HepG2 (cell line): ENCODE measurements at regions not wholly inside any gene's neighbourhood (a gene's known extent, or its start where the extent isn't known, plus 50 kb on each side); places are given as distances from the start of the nearest gene placed in this dataset.

Source experiments
- ATAC-seq: fragments of 200-7000 bp; cut with Tn5 transposase; 3 replicates; pipeline ENCODE4 v1.9.1; 2020; ENCODE audit warnings: mild to moderate bottlenecking, moderate library complexity
- BruUV-seq: library from RNA; stranded (reverse); fragments of 400-500 nt; replicated peaks from 2 replicates; lab custom pipeline; 2021; lab: Mats Ljungman, UMichigan
- CTCF ChIA-PET: fragments of 300-600 bp; formaldehyde crosslinking; extraction: SDS; loops from one replicate; lab custom pipeline; 2021; ENCODE audit warnings: low total read pairs, inconsistent platforms, low intra/inter-chr PET ratio; lab: Yijun Ruan, JAX
- POLR2A ChIA-PET: fragments of 350-600 bp; sonication (Branson Sonifier 250); formaldehyde crosslinking; loops from one replicate; lab custom pipeline; 2020; ENCODE audit warnings: antibody characterized with exemption, inconsistent platforms; lab: Yijun Ruan, JAX
- DNase-seq: peaks from one replicate; pipeline ENCODE4 v3.0.0-alpha.2; 2015; ENCODE audit warnings: low spot score
- FAIRE-seq: peaks from 3 replicates; lab custom pipeline; 2011; peaks lifted over from hg19 to GRCh38; lab: Jason Lieb, UNC
- H2AFZ ChIP-seq: one replicate; pipeline ENCODE4 v1.6.1; 2011; ENCODE audit warnings: low read length, inconsistent platforms
- H3K27ac ChIP-seq: fragments of 300-600 bp; 3 replicates; pipeline ENCODE4 v1.8.0; 2011; ENCODE audit warnings: mixed run types, mild to moderate bottlenecking, mixed read lengths, low read length, inconsistent platforms; ENCODE audit not compliant: insufficient read depth; ENCODE audit errors: extremely low read length
- H3K27me3 ChIP-seq, 2 experiments: fragments of 200-600 bp in 1 of 2; 2 replicates in 1 of 2; 3 replicates in 1 of 2; pipeline versions ENCODE4 v1.6.0 to v1.8.0; 2011; ENCODE audit warnings: low read length in 2 of 2, mild to moderate bottlenecking in 2 of 2, moderate library complexity in 2 of 2, inconsistent platforms in 1 of 2; ENCODE audit not compliant: insufficient read depth in 2 of 2, control insufficient read depth in 1 of 2
- H3K36me3 ChIP-seq, 2 experiments: fragments of 200-600 bp in 1 of 2; replicated peaks in 1 of 2; 2 replicates in 1 of 2; 3 replicates in 1 of 2; pipeline versions ENCODE4 v1.5.1 to v1.8.0; 2011; ENCODE audit warnings: low read length in 2 of 2, inconsistent platforms in 1 of 2; ENCODE audit not compliant: insufficient read depth in 2 of 2, control insufficient read depth in 1 of 2
- H3K4me1 ChIP-seq: 2 replicates; pipeline ENCODE4 v1.5.1; 2012; ENCODE audit warnings: low read length, inconsistent platforms; ENCODE audit not compliant: insufficient read depth
- H3K4me2 ChIP-seq: 2 replicates; pipeline ENCODE4 v1.6.0; 2011; ENCODE audit warnings: low read depth, low read length, inconsistent platforms
- H3K4me3 ChIP-seq, 3 experiments: fragments of 200-600 bp in 1 of 3; sonication (generic), shearing (Covaris generic) in 1 of 3; replicated peaks in 1 of 3; 2 replicates each; pipeline ENCODE4 v1.5.1; 2011 to 2016; ENCODE audit warnings: low read length in 3 of 3, inconsistent platforms in 2 of 3, low read depth in 2 of 3, mild to moderate bottlenecking in 2 of 3, control low read depth in 1 of 3, mixed read lengths in 1 of 3; ENCODE audit not compliant: insufficient read depth in 1 of 3
- H3K79me2 ChIP-seq: one replicate; pipeline ENCODE4 v1.6.1; 2011; ENCODE audit warnings: low read length, inconsistent platforms; ENCODE audit not compliant: insufficient read depth
- H3K9ac ChIP-seq: 2 replicates; pipeline ENCODE4 v1.6.0; 2011; ENCODE audit warnings: mild to moderate bottlenecking, low read depth, low read length, inconsistent platforms; ENCODE audit not compliant: insufficient read depth
- H3K9me3 ChIP-seq: 2 replicates; pipeline ENCODE4 v1.5.1; 2012; ENCODE audit warnings: mild to moderate bottlenecking, low read length
- H4K20me1 ChIP-seq: 2 replicates; pipeline ENCODE4 v1.6.0; 2011; ENCODE audit warnings: inconsistent platforms, mild to moderate bottlenecking, low read length, moderate library complexity; ENCODE audit not compliant: insufficient read depth
- DNMT1 ChIP-seq: sonication (generic); formaldehyde crosslinking; IDR thresholded peaks from 2 replicates; pipeline ENCODE4 v1.5.1; 2020; ENCODE audit warnings: mild to moderate bottlenecking, missing genetic modification reagents
- MAFG ChIP-seq: sonication (generic); formaldehyde crosslinking; IDR thresholded peaks from 2 replicates; pipeline ENCODE4 v1.5.1; 2020; ENCODE audit warnings: mild to moderate bottlenecking, missing genetic modification reagents
- POLR2G ChIP-seq: fragments of 200-400 bp; formaldehyde crosslinking; IDR thresholded peaks from 2 replicates; pipeline ENCODE4 v1.6.1; 2018; ENCODE audit warnings: mild to moderate bottlenecking, low read depth, low read length, moderate library complexity
- SP1 ChIP-seq, 2 experiments: fragments of 450-650 bp in 1 of 2; sonication (generic) in 1 of 2; formaldehyde crosslinking in 1 of 2; IDR thresholded peaks; 2 replicates each; pipeline versions ENCODE4 v1.4.0 to v1.6.1; 2016 to 2020; ENCODE audit warnings: missing genetic modification reagents in 1 of 2
- ZFYVE20 ChIP-seq: sonication (generic); formaldehyde crosslinking; IDR thresholded peaks from 2 replicates; pipeline ENCODE4 v1.8.0; 2023; ENCODE audit warnings: low read depth, mild to moderate bottlenecking, moderate library complexity, missing genetic modification reagents, borderline replicate concordance
- ZNF468 ChIP-seq: sonication (generic); formaldehyde crosslinking; IDR thresholded peaks from 2 replicates; pipeline ENCODE4 v1.8.0; 2022; ENCODE audit warnings: mild to moderate bottlenecking, moderate library complexity, missing genetic modification reagents
- ZNF510 ChIP-seq: sonication (generic); formaldehyde crosslinking; IDR thresholded peaks from 2 replicates; pipeline ENCODE4 v1.4.0; 2020; ENCODE audit warnings: low read depth, mild to moderate bottlenecking, missing genetic modification reagents
- ZNF660 ChIP-seq: sonication (generic); formaldehyde crosslinking; IDR thresholded peaks from 2 replicates; pipeline ENCODE4 v1.5.1; 2020; ENCODE audit warnings: mild to moderate bottlenecking, low read depth, missing genetic modification reagents, borderline replicate concordance
- ZNF749 ChIP-seq: sonication (generic); formaldehyde crosslinking; IDR thresholded peaks from 2 replicates; pipeline ENCODE4 v1.8.0; 2022; ENCODE audit warnings: mild to moderate bottlenecking, missing genetic modification reagents, moderate library complexity, borderline replicate concordance
- ZSCAN22 ChIP-seq: sonication (generic); formaldehyde crosslinking; IDR thresholded peaks from 2 replicates; pipeline ENCODE4 v1.4.0; 2020; ENCODE audit warnings: mild to moderate bottlenecking, missing genetic modification reagents
- ZSCAN9 ChIP-seq: IDR thresholded peaks from 2 replicates; pipeline ENCODE4 v1.6.1; 2016; ENCODE audit warnings: borderline replicate concordance
- WGBS: methylation state at CpG from one replicate; pipeline ENCODE4 v1.1.6; 2017; ENCODE audit warnings: low lambda C conversion rate; 5-methylcytosine and 5-hydroxymethylcytosine counted together
- in situ Hi-C: cut with HindIII; loops from 2 replicates; pipeline ENCODE4 v1.10.0; 2017; ENCODE audit warnings: low pct_unique_long_range_greater_than_20kb; ENCODE audit not compliant: extremely low pct_ligation_motif_present
- intact Hi-C: fragments of 100-400 bp; cut with micrococcal nuclease; formaldehyde crosslinking; loops from one replicate; pipeline ENCODE4 v1.10.0; 2022; ENCODE audit not compliant: unreplicated experiment
- TF ChIP-seq, protein P1 (sequence below): sonication (generic); formaldehyde crosslinking; IDR thresholded peaks from 2 replicates; pipeline ENCODE4 v1.4.0; 2020; ENCODE audit warnings: missing genetic modification reagents, borderline replicate concordance
- TF ChIP-seq, protein P2 (sequence below): sonication (generic); formaldehyde crosslinking; IDR thresholded peaks from 2 replicates; pipeline ENCODE4 v1.4.0; 2020; ENCODE audit warnings: missing genetic modification reagents
- TF ChIP-seq, protein P3 (sequence below): sonication (generic); formaldehyde crosslinking; IDR thresholded peaks from 2 replicates; pipeline ENCODE4 v1.4.0; 2020; ENCODE audit warnings: missing genetic modification reagents, borderline replicate concordance

DNA sequence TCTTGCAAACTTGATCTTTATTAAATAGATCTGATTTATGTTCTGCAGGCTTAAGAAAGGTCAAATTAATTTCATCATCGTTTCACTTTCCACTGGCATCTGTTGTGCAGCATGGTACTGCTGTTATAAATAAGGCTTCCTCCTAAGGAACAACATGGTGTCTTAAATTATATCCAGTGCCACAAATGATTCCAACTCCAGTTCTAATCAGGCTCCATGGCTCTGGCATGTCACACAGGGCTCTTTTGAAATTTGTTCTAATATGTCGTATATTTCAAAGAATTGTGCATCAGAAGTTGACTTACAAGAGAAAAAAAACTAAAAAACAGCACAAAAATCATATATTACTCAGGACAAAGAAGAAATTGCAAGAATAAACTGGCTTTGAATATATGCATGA, 1090.8 kb upstream of the CELF2 start (continued):
- TF ChIP-seq, protein P1, sequence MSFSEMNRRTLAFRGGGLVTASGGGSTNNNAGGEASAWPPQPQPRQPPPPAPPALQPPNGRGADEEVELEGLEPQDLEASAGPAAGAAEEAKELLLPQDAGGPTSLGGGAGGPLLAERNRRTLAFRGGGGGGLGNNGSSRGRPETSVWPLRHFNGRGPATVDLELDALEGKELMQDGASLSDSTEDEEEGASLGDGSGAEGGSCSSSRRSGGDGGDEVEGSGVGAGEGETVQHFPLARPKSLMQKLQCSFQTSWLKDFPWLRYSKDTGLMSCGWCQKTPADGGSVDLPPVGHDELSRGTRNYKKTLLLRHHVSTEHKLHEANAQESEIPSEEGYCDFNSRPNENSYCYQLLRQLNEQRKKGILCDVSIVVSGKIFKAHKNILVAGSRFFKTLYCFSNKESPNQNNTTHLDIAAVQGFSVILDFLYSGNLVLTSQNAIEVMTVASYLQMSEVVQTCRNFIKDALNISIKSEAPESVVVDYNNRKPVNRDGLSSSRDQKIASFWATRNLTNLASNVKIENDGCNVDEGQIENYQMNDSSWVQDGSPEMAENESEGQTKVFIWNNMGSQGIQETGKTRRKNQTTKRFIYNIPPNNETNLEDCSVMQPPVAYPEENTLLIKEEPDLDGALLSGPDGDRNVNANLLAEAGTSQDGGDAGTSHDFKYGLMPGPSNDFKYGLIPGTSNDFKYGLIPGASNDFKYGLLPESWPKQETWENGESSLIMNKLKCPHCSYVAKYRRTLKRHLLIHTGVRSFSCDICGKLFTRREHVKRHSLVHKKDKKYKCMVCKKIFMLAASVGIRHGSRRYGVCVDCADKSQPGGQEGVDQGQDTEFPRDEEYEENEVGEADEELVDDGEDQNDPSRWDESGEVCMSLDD (CRISPR knock-in tag): no peak

DNA sequence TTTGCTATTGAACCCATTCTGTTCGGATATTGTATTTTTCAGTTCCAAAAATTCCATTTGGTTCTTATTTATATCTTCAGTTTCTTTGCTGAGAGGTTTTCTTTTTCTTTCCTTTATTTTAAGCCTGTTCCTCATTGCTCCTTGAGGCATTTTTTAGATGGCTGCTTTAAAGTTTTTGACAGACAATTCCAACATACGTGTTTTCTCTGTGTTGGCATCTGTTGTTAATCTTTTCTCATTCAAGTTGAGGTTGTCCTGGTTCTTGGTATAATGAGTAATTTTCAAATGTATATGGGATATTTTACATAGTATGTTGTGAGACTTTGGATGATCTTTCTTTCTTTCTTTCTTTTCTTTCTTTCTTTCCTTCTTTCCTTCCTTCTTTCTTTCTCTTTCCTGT, 1078.0 kb upstream of the CELF2 start:
- DNase-seq (no peak), FAIRE-seq (no peak), ATAC-seq (no peak)
- peaks cover 81% of the 10 kb centered on the region for H3K9me3 ChIP-seq
- H3K36me3 ChIP-seq: no peaks in the 10 kb centered on the region
- ChIA-PET POLR2A (no interaction called here), CTCF (no interaction called here)
- no peaks in the 10 kb centered on the region for H3K27me3 ChIP-seq
- BruUV-seq: no TSS peak
- no peaks in the 10 kb centered on the region for H3K79me2 ChIP-seq
- no peak overlapping the region for H3K27ac ChIP-seq
- whole genome bisulfite sequencing: 0% methylated on average over 2 of the region's 2 CpGs
- intact Hi-C loops: no loop called here
- in situ Hi-C loops: no loop called here
- no peaks in the 10 kb centered on the region for H3K4me1 ChIP-seq
- no peak for TF ChIP-seq POLR2G
- TF ChIP-seq ZSCAN9: no peak
- TF ChIP-seq ZNF510 (CRISPR knock-in tag): no peak
- TF ChIP-seq ZNF660 (CRISPR knock-in tag): no peak
- TF ChIP-seq ZNF749 (CRISPR knock-in tag): no peak
- TF ChIP-seq ZFYVE20 (CRISPR knock-in tag): no peak
- TF ChIP-seq, protein P2, sequence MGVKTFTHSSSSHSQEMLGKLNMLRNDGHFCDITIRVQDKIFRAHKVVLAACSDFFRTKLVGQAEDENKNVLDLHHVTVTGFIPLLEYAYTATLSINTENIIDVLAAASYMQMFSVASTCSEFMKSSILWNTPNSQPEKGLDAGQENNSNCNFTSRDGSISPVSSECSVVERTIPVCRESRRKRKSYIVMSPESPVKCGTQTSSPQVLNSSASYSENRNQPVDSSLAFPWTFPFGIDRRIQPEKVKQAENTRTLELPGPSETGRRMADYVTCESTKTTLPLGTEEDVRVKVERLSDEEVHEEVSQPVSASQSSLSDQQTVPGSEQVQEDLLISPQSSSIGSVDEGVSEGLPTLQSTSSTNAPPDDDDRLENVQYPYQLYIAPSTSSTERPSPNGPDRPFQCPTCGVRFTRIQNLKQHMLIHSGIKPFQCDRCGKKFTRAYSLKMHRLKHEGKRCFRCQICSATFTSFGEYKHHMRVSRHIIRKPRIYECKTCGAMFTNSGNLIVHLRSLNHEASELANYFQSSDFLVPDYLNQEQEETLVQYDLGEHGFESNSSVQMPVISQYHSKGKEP (CRISPR knock-in tag): no peak
- TF ChIP-seq ZSCAN22 (CRISPR knock-in tag): no peak
- no peak for TF ChIP-seq DNMT1 (CRISPR knock-in tag)
- no peak for TF ChIP-seq ZNF468
- TF ChIP-seq, protein P3, sequence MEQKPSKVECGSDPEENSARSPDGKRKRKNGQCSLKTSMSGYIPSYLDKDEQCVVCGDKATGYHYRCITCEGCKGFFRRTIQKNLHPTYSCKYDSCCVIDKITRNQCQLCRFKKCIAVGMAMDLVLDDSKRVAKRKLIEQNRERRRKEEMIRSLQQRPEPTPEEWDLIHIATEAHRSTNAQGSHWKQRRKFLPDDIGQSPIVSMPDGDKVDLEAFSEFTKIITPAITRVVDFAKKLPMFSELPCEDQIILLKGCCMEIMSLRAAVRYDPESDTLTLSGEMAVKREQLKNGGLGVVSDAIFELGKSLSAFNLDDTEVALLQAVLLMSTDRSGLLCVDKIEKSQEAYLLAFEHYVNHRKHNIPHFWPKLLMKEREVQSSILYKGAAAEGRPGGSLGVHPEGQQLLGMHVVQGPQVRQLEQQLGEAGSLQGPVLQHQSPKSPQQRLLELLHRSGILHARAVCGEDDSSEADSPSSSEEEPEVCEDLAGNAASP (CRISPR knock-in tag): no peak
- no peak for TF ChIP-seq MAFG (CRISPR knock-in tag)
- TF ChIP-seq SP1 (IDR thresholded peaks at IDR 0.05): no peak
- no peak for TF ChIP-seq SP1 (CRISPR knock-in tag; IDR thresholded peaks at IDR 0.05)
- no peak overlapping the region for H2AFZ ChIP-seq
- no peak overlapping the region for H3K4me3 ChIP-seq
- no peaks in the 10 kb centered on the region for H4K20me1 ChIP-seq
- no peak overlapping the region for H3K9ac ChIP-seq
- H3K4me2 ChIP-seq: no peak overlapping the region
